CD4-positive, alpha-beta T cell treated with Interleukin-15 for 1 hour (primary cell): ENCODE measurements at regions not wholly inside any gene's neighbourhood (a gene's known extent, or its start where the extent isn't known, plus 50 kb on each side); places are given as distances from the start of the nearest gene placed in this dataset.

Experiments
- DNase-seq: peaks from one replicate; pipeline ENCODE4 v3.0.0-alpha.2; 2020

DNA sequence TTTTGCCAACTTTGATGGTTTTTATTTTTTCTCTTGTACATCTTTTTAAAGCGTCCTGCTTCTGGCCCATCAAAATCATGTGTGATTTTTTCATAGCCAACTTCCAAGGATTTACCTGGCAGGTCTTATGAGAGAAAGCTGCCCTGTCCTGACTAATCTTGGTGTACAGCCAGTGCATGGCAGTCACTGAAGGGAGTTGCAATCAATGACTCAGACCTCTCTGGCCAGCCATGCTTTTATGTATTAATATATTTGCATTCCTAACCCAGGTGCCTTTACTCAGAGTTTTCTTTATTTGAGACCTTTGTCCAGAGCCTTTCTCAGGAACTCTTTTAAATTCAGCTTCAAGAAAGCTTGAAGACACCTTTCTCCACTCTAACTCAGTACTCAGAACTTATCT lies 691.5 kb upstream of the HTR2C start:
- DNase-seq = no peak

DNA sequence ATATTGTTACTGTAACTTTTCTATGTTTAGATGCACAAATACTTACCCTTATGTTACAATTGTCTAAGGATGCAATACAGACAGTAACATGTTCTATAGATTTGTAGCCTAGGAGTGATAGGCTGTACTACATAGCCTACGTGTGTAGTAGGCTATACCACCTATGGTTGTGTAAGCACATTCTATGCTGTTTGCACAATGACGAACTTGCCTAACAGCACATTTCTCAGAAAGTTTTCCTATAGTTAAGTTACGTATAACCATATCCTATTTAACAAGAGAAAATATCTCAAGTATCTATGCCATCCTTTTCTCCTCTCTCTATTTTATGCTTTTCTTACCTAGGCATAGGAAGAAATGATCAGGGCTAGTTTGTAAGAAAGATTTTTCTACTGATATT lies 710.8 kb upstream of the HTR2C start:
- no peak for DNase-seq

DNA sequence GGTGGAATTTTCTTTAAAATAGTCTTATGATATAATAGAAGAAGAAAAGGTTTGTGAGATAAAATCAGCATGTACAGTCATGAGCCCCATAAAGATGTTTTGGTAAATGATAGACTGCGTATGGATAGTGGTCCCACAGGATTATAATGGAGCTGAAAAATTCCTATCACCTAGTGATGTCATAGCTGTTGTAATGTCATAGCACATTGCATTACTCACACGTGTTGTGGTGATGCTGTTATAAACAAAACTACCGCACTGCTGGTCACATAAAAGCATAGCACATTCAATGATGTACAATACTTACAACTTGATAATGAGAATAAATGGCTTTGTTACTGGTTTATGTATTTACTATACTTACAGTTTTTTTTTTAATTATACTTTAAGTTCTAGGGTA lies 715.2 kb upstream of the HTR2C start:
- no peak for DNase-seq

DNA sequence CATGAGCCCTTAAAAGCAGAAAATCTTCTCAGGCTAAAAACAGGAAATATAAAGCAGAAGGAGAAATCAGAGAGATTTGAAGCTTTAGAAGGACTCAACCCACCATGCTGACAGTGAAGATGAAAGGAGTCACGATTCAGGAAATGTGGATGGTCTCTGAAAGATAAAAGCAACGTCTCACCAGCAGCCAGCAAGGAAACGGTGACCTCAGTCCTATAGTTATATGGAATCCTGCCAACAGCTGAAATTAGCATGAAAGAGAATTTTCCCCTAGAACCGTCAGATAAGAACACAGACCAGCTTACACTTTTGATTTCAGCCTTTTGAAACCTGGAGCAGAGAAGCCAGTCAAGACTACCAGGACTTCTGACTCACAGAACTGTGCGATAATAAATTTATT lies 715.7 kb upstream of the HTR2C start:
- DNase-seq = no peak

DNA sequence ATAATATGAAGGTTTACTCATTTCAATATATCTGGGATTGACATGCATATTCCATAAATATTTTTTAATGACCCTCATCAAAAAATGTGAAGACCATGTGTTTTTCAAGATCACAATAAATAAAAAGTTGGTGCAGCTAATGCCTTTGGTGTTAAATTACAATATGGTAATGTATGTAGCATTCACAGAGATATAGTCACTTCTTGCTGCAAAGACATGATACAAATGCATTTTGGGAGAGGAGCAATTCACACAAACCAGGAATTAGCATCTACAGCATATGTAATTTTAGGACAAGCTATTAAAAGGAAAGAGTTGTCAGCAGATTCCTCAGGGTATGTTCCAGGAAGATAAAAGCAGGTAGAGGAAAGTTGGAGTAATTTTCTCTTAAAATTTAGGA lies 734.5 kb upstream of the HTR2C start:
- no peak for DNase-seq

DNA sequence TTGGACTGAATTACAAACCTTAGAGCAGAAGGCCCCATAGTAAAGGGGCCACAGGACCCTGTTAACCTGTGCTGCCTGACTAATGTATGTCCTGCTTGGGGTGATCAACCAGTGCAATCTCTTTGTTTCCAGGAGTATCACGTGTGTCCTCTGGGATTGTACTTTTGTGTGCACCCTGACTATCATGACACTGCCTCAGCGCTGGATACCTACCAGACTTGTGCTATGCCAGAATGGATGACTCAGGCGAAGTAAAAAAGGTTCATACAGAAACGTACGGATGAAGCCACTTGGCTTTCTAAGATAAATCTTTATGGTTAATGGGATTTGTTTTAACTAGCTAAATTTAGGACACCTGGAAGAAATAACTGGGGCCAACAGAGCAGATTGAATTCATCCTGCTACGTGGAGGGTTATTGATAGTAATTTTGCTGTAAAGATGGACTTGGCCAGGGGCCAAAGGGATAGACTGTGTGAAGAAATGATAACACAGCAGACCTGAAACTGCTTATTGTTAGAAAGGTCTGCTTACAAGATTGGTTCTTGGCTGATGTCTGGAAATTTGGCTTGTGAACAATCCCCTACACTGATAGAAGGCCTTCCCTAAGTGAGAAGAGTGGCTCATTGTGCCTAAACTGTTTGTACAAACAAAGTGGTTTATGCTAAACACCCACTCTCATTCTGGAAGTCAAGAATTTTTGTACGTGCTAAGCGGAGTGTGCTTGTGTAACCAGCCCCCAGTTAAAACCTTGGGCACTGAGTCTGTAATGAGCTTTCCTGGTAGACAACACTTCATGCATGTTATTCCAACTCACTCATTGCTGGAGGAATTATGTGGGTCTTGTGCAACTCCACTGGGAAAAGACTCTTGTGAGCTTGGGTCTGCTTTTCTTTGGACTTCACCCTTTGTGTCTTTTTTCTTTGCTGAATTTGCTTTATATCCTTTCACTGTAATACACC lies 750.5 kb upstream of the HTR2C start:
- DNase-seq = no peak

DNA sequence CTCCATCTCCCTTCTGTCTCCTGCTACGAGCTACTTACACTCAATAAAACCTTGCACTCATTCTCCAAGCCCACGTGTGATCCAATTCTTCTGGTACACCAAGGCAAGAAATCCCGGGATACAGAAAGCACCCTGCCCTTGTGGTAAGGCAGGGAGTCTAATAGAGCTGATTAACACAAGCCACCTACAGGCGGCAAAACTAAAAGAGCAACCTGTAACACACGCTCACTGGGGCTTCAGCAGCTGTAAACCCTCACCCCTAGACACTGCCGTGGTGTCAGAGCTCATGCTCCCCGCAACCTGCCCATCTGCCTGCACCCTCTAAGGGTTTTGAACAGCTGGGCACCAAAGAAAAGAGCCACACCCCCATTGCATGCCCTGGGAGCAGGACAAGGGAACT lies 755.4 kb upstream of the HTR2C start:
- no peak for DNase-seq

DNA sequence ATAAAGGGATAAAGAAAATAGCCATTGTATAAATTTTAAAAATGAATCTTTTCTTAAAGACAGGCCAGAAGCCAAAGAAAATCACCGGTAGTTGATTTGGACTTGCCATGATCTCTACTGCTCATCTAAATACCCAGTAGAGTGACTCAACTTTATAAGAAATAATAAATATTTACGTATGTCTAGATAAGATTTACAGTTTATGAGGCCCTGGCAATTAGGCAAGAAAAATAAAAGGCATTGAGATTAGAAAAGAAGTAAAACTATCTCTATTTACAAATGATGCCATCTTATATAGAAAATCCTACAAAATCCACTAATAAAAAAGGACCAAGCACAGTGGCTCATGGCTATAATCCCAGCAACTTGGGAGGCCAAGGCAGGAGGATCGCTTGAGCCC lies 765.5 kb upstream of the HTR2C start:
- DNase-seq = no peak

DNA sequence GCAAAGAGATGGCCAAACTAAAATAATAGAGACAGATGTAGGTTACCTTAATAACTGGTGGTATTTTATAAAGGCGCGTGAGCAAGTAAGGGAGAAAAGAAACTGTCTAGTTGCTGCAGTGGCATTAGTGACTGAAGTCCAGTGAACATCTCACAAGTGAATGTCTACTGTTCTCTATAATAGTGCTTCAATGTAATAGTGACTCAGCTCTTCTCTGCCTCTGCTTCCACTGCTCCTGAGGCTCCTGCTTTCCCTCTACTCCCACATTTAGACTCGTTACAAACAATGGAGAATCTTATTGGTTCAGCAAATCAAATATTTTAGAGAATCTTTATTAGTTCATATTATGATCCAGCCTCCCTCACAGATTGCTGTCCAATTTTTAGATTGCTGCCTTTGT lies 779.1 kb upstream of the HTR2C start:
- no peak for DNase-seq

DNA sequence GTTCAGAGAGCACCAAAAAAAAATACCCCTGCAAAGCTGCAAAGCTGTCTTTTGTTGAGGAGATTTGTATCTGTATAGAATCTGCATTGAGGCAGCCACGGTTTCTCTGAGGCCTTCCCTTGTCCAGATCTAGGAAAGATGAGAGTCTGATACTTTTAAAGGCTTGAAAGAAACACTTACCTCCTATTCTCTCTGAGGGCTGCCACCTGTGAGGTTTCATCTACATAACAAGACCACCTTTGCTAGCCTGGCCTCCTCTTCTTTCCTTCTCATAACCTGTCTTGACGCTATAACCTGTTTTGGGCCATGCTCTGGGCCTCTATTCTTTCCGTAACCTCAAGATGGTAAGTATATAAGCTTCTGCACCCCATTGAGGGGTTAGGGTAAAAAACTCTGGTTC lies 779.6 kb upstream of the HTR2C start:
- DNase-seq = no peak

DNA sequence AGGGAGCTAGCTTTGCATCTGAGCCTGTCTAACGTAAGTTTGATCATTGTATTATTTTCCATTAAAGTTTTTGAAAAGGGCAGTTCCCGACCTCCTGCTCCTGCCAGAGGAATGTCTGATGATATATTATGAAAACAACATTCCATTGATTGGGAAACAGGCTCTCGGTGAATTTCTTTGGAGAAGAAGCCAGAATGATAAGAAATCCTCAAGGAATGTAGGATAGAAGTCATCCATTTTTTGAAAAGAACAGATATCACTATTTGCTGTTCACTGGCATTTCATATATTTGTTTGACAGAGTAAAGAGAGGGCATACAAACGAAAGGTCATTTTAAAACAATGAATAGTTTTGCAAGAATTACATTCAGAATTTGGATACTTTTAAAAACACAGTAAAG lies 781.0 kb upstream of the HTR2C start:
- DNase-seq = no peak

DNA sequence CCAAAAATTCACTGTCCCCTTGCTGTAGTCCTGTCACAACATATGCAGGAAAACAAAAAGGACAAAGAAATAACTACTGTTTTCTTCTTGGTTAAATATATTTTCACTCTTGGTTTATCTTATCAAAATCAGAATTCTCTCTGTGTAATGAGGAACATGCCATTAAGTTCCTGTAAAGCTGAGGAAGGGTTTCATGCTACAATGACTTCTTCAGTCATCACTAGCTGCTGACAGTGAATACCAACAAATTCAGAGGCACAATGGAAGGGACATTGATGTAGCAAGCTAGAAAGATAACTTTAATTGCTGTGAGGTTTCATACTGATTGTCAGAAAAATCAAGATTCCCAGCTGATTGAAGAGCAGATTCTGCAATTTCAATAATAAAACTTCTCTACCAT lies 782.9 kb upstream of the HTR2C start:
- DNase-seq = no peak

DNA sequence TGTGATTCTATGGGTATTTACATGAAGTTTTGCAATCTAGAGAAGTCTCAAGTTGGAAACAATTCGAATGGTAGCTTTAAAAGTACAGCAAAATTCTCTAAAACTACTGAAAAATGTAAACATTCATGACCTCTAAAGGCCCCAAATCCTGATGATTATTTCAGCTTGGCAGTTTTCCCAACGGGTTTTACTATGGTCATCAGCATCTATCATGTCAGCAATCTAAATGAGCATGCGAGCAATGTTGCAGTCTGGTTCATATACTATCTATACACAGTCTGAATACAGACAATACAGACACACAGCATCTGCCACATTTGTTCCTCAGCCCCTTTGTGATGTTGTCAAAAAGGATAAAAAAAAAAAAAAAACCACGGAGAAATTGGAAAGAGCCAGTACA lies 790.3 kb upstream of the HTR2C start:
- no peak for DNase-seq

DNA sequence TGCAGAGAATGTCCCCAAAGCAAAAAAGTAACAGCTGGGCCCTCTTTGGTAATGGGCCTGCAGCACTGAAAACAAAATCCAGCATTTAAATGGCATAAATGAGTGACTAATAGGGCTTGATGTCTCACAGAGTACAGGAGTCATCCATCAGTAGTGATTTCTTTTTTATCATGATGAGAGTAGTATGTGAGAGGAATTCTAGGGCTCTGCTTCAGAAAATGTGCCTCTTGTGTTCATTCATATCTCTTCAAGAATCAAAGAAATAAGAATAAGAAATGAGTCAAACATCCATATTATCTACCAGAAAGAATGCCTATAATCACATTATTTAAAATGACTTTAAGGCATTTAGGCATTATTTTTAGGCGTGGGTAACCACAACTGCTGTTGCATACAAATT lies 792.9 kb upstream of the HTR2C start:
- DNase-seq = no peak

DNA sequence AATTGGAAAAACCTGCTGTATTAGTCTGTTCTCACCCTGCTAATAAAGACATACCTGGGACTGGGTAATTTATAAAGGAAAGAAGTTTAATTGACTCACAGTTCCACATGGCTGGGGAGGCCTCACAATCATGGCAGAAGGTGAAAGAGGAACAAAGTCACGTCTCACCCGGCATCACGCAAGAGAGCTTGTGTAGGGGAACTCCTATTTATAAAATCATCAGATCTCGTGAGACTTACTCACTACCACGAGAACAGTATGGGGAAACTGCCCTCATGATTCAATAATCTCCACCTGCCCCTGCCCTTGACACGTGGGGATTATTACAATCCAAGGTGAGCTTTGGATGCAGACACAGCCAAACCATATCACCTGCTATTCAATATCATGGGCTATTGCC lies 799.1 kb upstream of the HTR2C start:
- peak; percentile 22 for DNase-seq

DNA sequence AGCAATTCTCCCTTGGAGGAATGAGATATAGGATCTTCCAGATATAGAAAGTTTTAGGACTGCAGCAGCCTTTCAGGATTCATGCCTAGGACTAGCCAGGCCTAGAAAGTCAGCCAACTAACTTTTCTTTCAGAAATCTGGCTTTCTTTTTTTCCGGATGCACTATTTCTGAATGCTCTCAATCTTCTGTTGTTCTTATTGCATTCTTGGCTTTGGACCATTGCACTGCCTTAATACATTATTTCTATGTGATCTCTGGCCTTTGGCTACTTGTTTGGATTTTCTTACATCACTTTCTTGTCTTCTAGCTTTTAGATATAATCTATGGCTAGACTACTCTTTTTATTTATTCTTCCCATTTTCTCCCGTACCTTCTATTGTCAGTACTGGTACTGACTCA lies 813.1 kb upstream of the HTR2C start:
- no peak for DNase-seq

DNA sequence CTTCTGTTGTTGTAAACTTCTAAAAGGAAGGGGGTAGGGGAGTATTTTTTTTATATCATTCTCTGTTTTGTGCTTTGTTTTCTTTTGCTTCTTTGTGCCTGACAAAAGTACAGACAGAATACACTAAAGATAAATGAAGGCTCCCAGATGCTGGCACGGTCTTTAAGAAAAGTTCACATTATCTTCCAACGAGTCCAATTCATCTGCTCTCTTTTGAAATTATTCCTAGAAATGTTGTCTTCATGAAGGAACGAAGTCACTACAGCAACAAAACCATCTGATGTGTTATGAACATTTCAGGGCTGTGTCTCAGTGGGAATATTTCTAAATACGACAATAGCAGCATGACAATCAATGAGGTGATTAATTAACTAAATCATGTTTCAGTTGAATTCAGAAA lies 813.8 kb upstream of the HTR2C start:
- no peak for DNase-seq

DNA sequence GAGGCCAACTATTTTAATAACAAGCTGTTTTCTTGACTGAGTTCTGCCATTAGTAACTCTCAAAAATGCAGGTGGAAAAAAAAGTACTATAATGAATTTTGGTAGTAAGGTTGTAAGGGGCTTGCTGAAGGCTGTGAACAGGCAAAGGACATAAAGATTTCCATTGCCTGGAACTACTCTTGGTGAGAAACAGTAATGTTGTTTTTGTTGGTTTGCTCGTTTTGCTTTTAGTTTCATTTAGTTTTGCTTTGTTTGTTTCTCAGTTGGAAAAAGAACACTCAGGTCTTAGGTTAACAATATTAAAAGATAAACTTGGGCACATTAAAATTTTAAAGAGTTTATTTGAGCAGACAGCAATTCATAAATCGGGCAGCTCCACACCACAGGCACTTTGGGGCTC lies 824.5 kb upstream of the HTR2C start:
- DNase-seq = no peak

DNA sequence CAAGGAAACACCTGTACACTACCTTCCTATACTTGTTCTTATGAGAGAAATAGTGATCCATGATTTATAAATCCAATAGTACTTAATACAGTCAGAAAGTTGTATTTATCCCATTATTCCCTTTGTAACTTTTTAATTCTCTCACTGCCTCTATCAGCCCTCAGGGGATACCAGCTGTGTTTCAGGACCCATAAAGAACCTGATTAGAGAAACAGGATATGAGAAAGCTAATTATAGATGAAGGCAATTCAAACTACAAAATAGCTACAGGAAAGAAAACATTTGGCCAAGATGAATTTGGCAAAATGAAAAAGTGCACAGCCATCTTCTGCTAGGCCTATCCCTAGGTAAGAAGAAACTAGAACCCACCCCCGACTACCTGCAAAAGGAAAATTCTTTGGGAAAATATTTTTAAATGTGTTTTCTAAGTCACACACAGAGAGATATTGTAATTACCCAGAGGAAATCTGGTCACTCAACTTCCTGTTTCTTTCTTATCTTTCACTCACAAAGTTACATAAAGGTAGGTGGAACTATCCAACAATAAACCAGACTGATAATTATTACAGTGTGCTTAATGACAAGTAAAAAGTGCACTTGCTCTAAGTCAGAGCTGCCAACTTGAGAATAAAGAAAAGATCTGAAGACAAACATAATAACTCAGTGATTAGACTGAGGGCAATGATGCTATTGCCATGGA lies 836.5 kb upstream of the HTR2C start:
- no peak for DNase-seq

DNA sequence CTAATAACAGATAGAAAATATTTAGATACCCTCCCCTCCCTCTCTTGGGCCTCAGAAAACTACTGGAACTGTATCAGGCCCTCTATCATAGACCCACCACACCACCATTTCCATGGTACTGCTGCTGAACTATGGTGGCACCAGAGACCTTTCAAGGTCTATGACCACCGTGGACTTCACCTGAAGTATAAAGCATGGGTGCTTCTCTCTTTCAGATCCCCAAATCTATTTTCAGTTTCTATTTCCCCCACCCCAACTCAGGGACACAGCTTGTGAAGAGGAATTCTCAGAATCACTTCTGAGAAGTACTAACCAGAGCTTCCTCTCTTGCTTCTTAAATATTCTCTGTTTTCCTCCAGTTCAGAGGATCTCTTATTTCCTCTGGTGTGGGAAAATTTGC lies 840.8 kb upstream of the HTR2C start:
- no peak for DNase-seq

DNA sequence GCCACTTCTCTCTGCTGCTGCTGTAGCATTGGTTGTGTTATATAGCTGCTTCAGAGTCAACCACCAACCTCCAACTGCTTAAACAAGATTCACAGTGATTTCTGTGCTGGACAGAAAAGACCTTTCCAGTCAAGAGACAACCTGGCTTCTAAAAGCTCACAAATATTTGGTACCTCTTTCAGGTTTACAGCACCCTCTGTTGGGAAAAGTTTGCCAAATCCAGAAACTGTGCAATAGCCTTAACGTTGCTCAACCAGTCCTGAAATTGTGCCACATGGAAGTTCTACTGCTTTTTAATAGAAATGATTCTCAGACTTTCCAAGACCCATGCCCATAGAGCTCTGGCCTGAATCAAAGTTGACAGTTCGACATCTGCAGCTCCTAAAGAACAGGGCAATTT lies 842.1 kb upstream of the HTR2C start:
- DNase-seq = no peak

DNA sequence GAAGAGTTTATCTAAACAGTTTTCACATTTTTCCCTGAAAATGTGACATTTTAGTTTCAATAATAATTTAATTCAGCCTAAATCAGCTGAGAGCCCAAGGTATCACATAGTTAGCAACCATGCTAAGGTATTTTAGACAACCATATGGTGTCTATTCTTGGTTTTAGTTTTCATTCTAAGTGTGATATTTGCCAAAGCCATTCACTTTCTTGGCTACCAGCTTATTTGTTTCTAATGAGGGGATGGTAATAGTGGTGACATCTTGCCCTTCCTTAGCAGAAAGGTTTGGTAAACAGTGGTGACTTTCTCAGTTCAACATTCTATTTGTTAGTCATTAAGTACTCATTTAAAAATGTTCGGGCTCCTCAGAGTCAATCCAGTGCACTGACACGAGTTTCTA lies 854.9 kb upstream of the HTR2C start:
- no peak for DNase-seq

DNA sequence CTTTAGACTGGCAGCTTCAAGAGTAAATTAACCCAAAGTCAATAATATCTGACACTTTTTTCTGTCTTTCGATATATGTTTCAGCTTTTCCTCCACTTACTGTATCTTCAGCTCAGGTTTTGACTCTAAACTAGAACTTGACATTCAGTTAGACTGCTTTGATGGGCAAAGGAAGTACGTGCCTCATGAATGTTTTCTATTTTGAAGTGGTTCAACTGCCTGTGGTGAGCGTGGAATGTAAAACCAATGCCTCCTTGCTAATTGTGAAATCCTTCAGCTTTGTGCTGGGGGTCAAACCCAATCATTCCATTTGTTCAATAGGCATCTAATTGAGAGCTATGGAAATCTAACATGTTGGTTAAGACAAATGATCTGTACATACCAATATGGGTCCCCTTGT lies 857.0 kb upstream of the HTR2C start:
- no peak for DNase-seq

DNA sequence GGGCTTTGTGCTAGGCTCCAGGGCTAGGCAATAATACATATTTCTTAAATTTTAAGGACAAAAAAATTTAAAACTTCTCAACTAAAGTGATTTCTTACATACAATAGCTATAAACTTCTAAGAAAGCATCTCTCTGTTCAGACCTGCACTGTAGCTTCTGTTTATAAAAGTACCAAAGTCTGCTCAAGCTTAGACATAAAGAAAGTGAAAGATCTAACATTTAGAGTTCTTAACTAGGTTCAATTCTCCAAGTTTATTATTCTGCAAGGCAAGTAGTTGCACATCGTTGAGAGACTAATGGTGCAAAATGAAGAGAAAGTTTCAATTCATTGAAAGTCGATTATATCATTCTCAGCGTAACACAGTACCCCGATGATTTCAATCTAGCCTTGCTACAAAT lies 857.4 kb upstream of the HTR2C start:
- DNase-seq = no peak

DNA sequence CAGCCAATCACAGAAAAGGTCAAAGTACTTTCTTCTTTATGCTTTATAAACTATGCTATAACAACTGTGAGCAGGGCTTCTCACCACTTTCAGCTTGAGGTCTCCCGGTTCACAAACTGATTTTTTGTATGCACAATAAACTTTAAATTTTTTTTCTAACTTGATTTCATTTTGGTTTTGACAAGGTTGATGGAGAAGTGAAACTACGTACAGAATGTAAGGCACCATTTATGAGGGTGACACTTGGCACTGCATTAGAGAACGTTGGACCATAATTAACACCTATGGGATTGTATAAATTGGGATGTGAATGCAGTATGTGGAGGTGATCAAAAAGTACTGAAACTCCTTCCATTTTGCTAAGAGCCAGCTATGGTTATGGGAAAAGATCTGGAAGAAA lies 857.9 kb upstream of the HTR2C start:
- DNase-seq = no peak
